SK-N-SH treated with all-trans-retinoic acid at 6 μM for 48 hours (cell line): ENCODE measurements at regions not wholly inside any gene's neighbourhood (a gene's known extent, or its start where the extent isn't known, plus 50 kb on each side); places are given as distances from the start of the nearest gene placed in this dataset.

ENCODE experiments used
- ATAC-seq: fragments of 200-7000 bp; cut with Tn5 transposase; 3 replicates; pipeline ENCODE4 v1.9.1; 2020; ENCODE audit warnings: mild to moderate bottlenecking, moderate library complexity
- ARNTL ChIP-seq: fragments of 450-650 bp; formaldehyde crosslinking; IDR thresholded peaks from 2 replicates; pipeline ENCODE4 v1.5.0; 2020; ENCODE audit warnings: low read depth, mild to moderate bottlenecking, moderate library complexity, borderline replicate concordance
- BACH2 ChIP-seq: fragments of 250-450 bp; sonication (Bioruptor Pico); IDR thresholded peaks from 2 replicates; pipeline ENCODE4 v1.9.0; 2021; ENCODE audit warnings: mild to moderate bottlenecking, borderline replicate concordance
- CSDC2 ChIP-seq: fragments of 250-450 bp; sonication (Bioruptor Pico); IDR thresholded peaks from 2 replicates; pipeline ENCODE4 v1.5.0; 2020; ENCODE audit warnings: mild to moderate bottlenecking, moderate library complexity
- CSRNP3 ChIP-seq: fragments of 250-450 bp; sonication (Bioruptor Pico); IDR thresholded peaks from 2 replicates; pipeline ENCODE4 v1.5.1; 2021; ENCODE audit warnings: mild to moderate bottlenecking, moderate library complexity
- ESRRG ChIP-seq: fragments of 250-450 bp; sonication (Bioruptor Pico); IDR thresholded peaks from 2 replicates; pipeline ENCODE4 v1.6.1; 2021; ENCODE audit warnings: mild to moderate bottlenecking
- GLIS3 ChIP-seq: fragments of 250-450 bp; sonication (Bioruptor Pico); IDR thresholded peaks from 2 replicates; pipeline ENCODE4 v1.5.0; 2020; ENCODE audit warnings: mild to moderate bottlenecking, moderate library complexity
- ISL1 ChIP-seq: fragments of 250-450 bp; sonication (Bioruptor Pico); IDR thresholded peaks from 2 replicates; pipeline ENCODE4 v2.1.2; 2022; ENCODE audit warnings: mild to moderate bottlenecking, moderate library complexity
- OSR1 ChIP-seq: fragments of 250-450 bp; sonication (Bioruptor Pico); IDR thresholded peaks from 2 replicates; pipeline ENCODE4 v1.8.0; 2022; ENCODE audit warnings: moderate library complexity, mild to moderate bottlenecking, inconsistent platforms
- PATZ1 ChIP-seq: fragments of 250-450 bp; sonication (Bioruptor Pico); IDR thresholded peaks from 2 replicates; pipeline ENCODE4 v1.8.0; 2020; ENCODE audit warnings: mild to moderate bottlenecking, moderate library complexity, borderline replicate concordance
- POU6F1 ChIP-seq: fragments of 250-450 bp; sonication (Bioruptor Pico); IDR thresholded peaks from 2 replicates; pipeline ENCODE4 v1.8.0; 2021; ENCODE audit warnings: low read depth, mild to moderate bottlenecking, moderate library complexity, borderline replicate concordance
- PPARA ChIP-seq: fragments of 250-450 bp; sonication (Bioruptor Pico); IDR thresholded peaks from 2 replicates; pipeline ENCODE4 v1.5.0; 2020; ENCODE audit warnings: mild to moderate bottlenecking, borderline replicate concordance
- RARB ChIP-seq: fragments of 250-450 bp; sonication (Bioruptor Pico); IDR thresholded peaks from 2 replicates; pipeline ENCODE4 v1.8.0; 2021; ENCODE audit warnings: mild to moderate bottlenecking, moderate library complexity
- TCF4 ChIP-seq: fragments of 250-450 bp; sonication (Bioruptor Pico); IDR thresholded peaks from 2 replicates; pipeline ENCODE4 v1.8.0; 2021; ENCODE audit warnings: mild to moderate bottlenecking, moderate library complexity, borderline replicate concordance
- TOX ChIP-seq: fragments of 250-450 bp; sonication (Bioruptor Pico); IDR thresholded peaks from 2 replicates; pipeline ENCODE4 v1.8.0; 2021; ENCODE audit warnings: mild to moderate bottlenecking, moderate library complexity, borderline replicate concordance
- TSHZ2 ChIP-seq: fragments of 250-450 bp; sonication (Bioruptor Pico); IDR thresholded peaks from 2 replicates; pipeline ENCODE4 v1.5.0; 2020; ENCODE audit warnings: mild to moderate bottlenecking, moderate library complexity
- ZC3H10 ChIP-seq: fragments of 250-450 bp; sonication (Bioruptor Pico); IDR thresholded peaks from 2 replicates; pipeline ENCODE4 v1.5.1; 2021; ENCODE audit warnings: mild to moderate bottlenecking, moderate library complexity
- ZFP30 ChIP-seq: fragments of 450-650 bp; formaldehyde crosslinking; IDR thresholded peaks from 2 replicates; pipeline ENCODE4 v1.5.0; 2022; ENCODE audit warnings: mild to moderate bottlenecking, moderate library complexity
- ZNF565 ChIP-seq: fragments of 450-650 bp; formaldehyde crosslinking; conservative IDR thresholded peaks from 2 replicates; pipeline ENCODE4 v1.5.0; 2020; ENCODE audit warnings: low read depth, mild to moderate bottlenecking, moderate library complexity
- ZNF70 ChIP-seq: fragments of 450-650 bp; formaldehyde crosslinking; IDR thresholded peaks from 2 replicates; pipeline ENCODE4 v1.5.0; 2020; ENCODE audit warnings: mild to moderate bottlenecking, moderate library complexity
- ZNF8 ChIP-seq: fragments of 450-650 bp; formaldehyde crosslinking; IDR thresholded peaks from 2 replicates; pipeline ENCODE4 v1.5.0; 2020; ENCODE audit warnings: mild to moderate bottlenecking, moderate library complexity

- TF ChIP-seq TOX, result no peak
These were observed 185.6 kb downstream of the TOMM20 start (continued) for GRCh38 chr1:234942879-234943506.

- TF ChIP-seq RARB (CRISPR knock-in tag) (no peak), PPARA (no peak), BACH2 (CRISPR knock-in tag) (no peak), TSHZ2 (CRISPR knock-in tag) (no peak), ZNF565 (CRISPR knock-in tag) (no peak), ARNTL (CRISPR knock-in tag) (no peak), GLIS3 (CRISPR knock-in tag) (no peak), ZNF70 (no peak)
- no peak for ATAC-seq
These were observed 186.7 kb downstream of the TOMM20 start for GRCh38 chr1:234942012-234942332.

- TF ChIP-seq PATZ1 (CRISPR knock-in tag) (no peak), ZNF8 (no peak), ZNF565 (CRISPR knock-in tag) (no peak), POU6F1 (no peak), ISL1 (CRISPR knock-in tag) (no peak), TCF4 (CRISPR knock-in tag) (no peak), CSDC2 (CRISPR knock-in tag) (no peak), BACH2 (CRISPR knock-in tag) (no peak), ESRRG (CRISPR knock-in tag) (no peak), TOX (no peak), ZFP30 (CRISPR knock-in tag) (no peak)
- no peak for ATAC-seq
These were observed 187.2 kb downstream of the TOMM20 start for GRCh38 chr1:234941321-234942011.

GRCh38 chr1:234940841-234941240, 187.8 kb downstream of the TOMM20 start:
- no peak for ATAC-seq
- TF ChIP-seq TCF4 (CRISPR knock-in tag), result no peak
- TF ChIP-seq GLIS3 (CRISPR knock-in tag), result no peak
- no peak for TF ChIP-seq PPARA
- TF ChIP-seq OSR1 (CRISPR knock-in tag), result no peak
- TF ChIP-seq CSRNP3 (CRISPR knock-in tag), result no peak
- no peak for TF ChIP-seq TSHZ2 (CRISPR knock-in tag)
- no peak for TF ChIP-seq ZNF70
- no peak for TF ChIP-seq ZC3H10 (CRISPR knock-in tag)
- TF ChIP-seq BACH2 (CRISPR knock-in tag), result no peak
- TF ChIP-seq CSDC2 (CRISPR knock-in tag), result no peak
- no peak for TF ChIP-seq ARNTL (CRISPR knock-in tag)
- TF ChIP-seq POU6F1, result no peak
- TF ChIP-seq ESRRG (CRISPR knock-in tag), result no peak
- no peak for TF ChIP-seq ZFP30 (CRISPR knock-in tag)
